Neural progenitor cell (in vitro differentiated cells): ENCODE measurements at regions not wholly inside any gene's neighbourhood (a gene's known extent, or its start where the extent isn't known, plus 50 kb on each side); places are given as distances from the start of the nearest gene placed in this dataset.

Experiments
- EZH2 ChIP-seq: fragments of 200-600 bp; sonication (generic); IDR thresholded peaks from 2 replicates; pipeline ENCODE4 v1.6.1; 2017; ENCODE audit warnings: antibody characterized with exemption, mild to moderate bottlenecking, moderate library complexity
- TF ChIP-seq, protein P1 (sequence below): fragments of 200-600 bp; sonication (generic); IDR thresholded peaks from 2 replicates; pipeline ENCODE4 v1.5.1; 2017; ENCODE audit warnings: antibody characterized with exemption, mild to moderate bottlenecking

DNA sequence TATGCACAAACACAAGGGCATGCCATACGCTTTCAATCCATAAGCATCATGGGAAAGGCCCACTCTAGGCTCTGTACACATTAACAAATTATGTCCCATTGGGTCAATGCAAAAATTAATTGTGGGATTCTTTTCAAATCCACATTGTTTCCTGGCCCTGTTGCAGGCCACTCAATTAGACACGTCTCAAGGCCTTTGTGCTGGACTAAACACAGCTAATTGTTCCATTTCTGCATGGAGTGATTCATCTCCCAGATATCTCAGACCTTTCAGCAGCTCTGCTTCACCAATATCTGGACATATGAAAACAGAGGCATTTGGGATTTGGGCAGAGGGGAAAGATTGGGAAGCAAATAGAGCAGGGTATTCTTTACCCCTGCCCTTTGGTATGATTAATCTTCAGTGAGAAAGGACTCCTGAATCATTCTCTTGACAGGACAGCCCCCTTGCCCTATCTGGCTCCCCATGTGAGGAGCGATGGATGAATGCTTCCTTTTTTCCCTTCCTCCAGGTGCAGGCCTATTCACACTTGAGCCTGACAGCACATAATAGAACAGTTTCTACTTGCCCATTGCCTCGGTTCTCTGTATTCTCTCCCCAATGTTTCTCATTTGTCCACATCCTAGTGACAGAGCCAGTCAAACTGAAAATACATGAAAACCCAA, 547.6 kb downstream of the HAO1 start:
- TF ChIP-seq, protein P1, sequence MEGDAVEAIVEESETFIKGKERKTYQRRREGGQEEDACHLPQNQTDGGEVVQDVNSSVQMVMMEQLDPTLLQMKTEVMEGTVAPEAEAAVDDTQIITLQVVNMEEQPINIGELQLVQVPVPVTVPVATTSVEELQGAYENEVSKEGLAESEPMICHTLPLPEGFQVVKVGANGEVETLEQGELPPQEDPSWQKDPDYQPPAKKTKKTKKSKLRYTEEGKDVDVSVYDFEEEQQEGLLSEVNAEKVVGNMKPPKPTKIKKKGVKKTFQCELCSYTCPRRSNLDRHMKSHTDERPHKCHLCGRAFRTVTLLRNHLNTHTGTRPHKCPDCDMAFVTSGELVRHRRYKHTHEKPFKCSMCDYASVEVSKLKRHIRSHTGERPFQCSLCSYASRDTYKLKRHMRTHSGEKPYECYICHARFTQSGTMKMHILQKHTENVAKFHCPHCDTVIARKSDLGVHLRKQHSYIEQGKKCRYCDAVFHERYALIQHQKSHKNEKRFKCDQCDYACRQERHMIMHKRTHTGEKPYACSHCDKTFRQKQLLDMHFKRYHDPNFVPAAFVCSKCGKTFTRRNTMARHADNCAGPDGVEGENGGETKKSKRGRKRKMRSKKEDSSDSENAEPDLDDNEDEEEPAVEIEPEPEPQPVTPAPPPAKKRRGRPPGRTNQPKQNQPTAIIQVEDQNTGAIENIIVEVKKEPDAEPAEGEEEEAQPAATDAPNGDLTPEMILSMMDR, result no peak
- TF ChIP-seq EZH2, result no peak
